Stimulated activated CD4-positive, alpha-beta T cell treated with anti-CD3 and anti-CD28 coated beads, Interleukin-4, amount 100 ng/mL, for 4 hours (primary cell): ENCODE measurements at regions not wholly inside any gene's neighbourhood (a gene's known extent, or its start where the extent isn't known, plus 50 kb on each side); places are given as distances from the start of the nearest gene placed in this dataset.

Experiments used
- DNase-seq, 2 experiments: peaks; one replicate each; pipeline ENCODE4 v3.0.0-alpha.2; 2020

- no peak for DNase-seq
Measured at GRCh38 chr13:76745261-76746200, 140.7 kb downstream of the KCTD12 start.

GRCh38 chr13:76741624-76742023 lies 144.6 kb downstream of the KCTD12 start:
- no peak for DNase-seq

- DNase-seq, result no peak
Measured at GRCh38 chr13:76741046-76741445, 145.2 kb downstream of the KCTD12 start.

GRCh38 chr13:76738616-76739015 lies 147.6 kb downstream of the KCTD12 start:
- DNase-seq, result no peak

- DNase-seq, result no peak
Measured at GRCh38 chr13:76737526-76737925, 148.7 kb downstream of the KCTD12 start.

GRCh38 chr13:76735641-76736040 lies 150.6 kb downstream of the KCTD12 start:
- DNase-seq, result no peak

- no peak for DNase-seq
Measured at GRCh38 chr13:76733671-76734070, 152.5 kb downstream of the KCTD12 start.

- DNase-seq, result no peak
Measured at GRCh38 chr13:76732367-76732766, 153.8 kb downstream of the KCTD12 start.

GRCh38 chr13:76730220-76730619 lies 156.0 kb downstream of the KCTD12 start:
- DNase-seq, result no peak

GRCh38 chr13:76729691-76730090 lies 156.5 kb downstream of the KCTD12 start:
- no peak for DNase-seq

GRCh38 chr13:76725896-76726295 lies 160.3 kb downstream of the KCTD12 start:
- DNase-seq, result no peak

GRCh38 chr13:76725211-76725610 lies 161.0 kb downstream of the KCTD12 start:
- DNase-seq, result no peak

GRCh38 chr13:76724421-76724820 lies 161.8 kb downstream of the KCTD12 start:
- DNase-seq, result no peak

- DNase-seq, result no peak
Measured at GRCh38 chr13:76723551-76724232, 162.5 kb downstream of the KCTD12 start.

GRCh38 chr13:76722782-76723181 lies 163.4 kb downstream of the KCTD12 start:
- no peak for DNase-seq

- no peak for DNase-seq
Measured at GRCh38 chr13:76720821-76721220, 165.4 kb downstream of the KCTD12 start.

- no peak for DNase-seq
Measured at GRCh38 chr13:76720416-76720815, 165.8 kb downstream of the KCTD12 start.

GRCh38 chr13:76719955-76720354 lies 166.2 kb downstream of the KCTD12 start:
- no peak for DNase-seq

- DNase-seq, result no peak
Measured at GRCh38 chr13:76717092-76717491, 169.1 kb downstream of the KCTD12 start.

GRCh38 chr13:76715621-76716020 lies 170.6 kb downstream of the KCTD12 start:
- no peak for DNase-seq

- DNase-seq, result no peak
Measured at GRCh38 chr13:76715075-76715474, 171.1 kb downstream of the KCTD12 start.

GRCh38 chr13:76713280-76713679 lies 172.9 kb downstream of the KCTD12 start:
- no peak for DNase-seq

GRCh38 chr13:76711550-76712182 lies 174.5 kb downstream of the KCTD12 start:
- no peak for DNase-seq

GRCh38 chr13:76709851-76710250 lies 176.4 kb downstream of the KCTD12 start:
- no peak for DNase-seq
